ENCODE measurements at regions not wholly inside any gene's neighbourhood (a gene's known extent, or its start where the extent isn't known, plus 50 kb on each side); places are given as distances from the start of the nearest gene placed in this dataset.

DNA sequence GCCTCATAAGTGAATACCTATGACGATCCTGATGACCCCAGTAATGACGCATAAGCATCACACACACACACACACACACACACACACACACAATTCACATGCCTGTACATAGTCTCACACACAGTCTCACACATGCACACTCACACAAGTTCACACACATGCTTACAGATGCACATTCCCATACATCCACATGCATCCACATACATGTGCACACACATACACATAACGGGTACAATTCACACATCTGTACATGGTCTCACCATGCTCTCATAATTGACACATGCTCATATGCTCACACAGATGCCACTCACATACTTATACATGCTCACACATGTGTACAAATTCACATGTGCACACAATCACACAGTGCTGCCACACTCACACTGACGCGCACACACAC lies 105.7 kb upstream of the VSTM2B start:
- Histone ChIP-seq H3K9me2 (ENCODE audit: insufficient read depth) (no peaks in the 10 kb centered on the region), H3K36me3 (ENCODE audit: control insufficient read depth in 1 of 2, insufficient read depth in 2 of 2, low read length in 2 of 2) (no peaks in the 10 kb centered on the region), H3K79me2 (ENCODE audit: insufficient read depth, low read length) (no peaks in the 10 kb centered on the region), H3K4me1 (ENCODE audit: control insufficient read depth in 1 of 2, insufficient read depth in 2 of 2, low read length in 2 of 2) (no peaks in the 10 kb centered on the region), H3K9me3 (ENCODE audit: control insufficient read depth in 1 of 2, insufficient read depth in 1 of 2, low read depth in 1 of 2, low read length in 2 of 2) (no peaks in the 10 kb centered on the region), H2AFZ (ENCODE audit: low read depth, low read length, poor library complexity, severe bottlenecking) (no peak overlapping the region), H3K27me3 (ENCODE audit: insufficient read depth, low read length) (peaks cover 7% of the 10 kb centered on the region; the same call in 1 of the 2 replicates), H4K20me1 (ENCODE audit: insufficient read depth) (no peaks in the 10 kb centered on the region), H3K4me3 (replicated peaks in 1 of 2; ENCODE audit: low read depth in 1 of 2, low read length in 2 of 2) (no peak overlapping the region), H3K9ac (ENCODE audit: low read length) (no peak overlapping the region), H3K4me2 (ENCODE audit: low read length) (no peak overlapping the region), H3K27ac (ENCODE audit: low read depth, low read length) (no peak overlapping the region)
- ChIA-PET POLR2A (no interaction called here), CTCF (no interaction called here), RAD21 (ENCODE audit: low non-redundant PET in 1 of 2, low total read pairs in 2 of 2, uncharacterized antibody in 2 of 2, unreplicated experiment in 2 of 2) (no interaction called here)
- intact Hi-C loops (cut with micrococcal nuclease) = no loop called here
- BruUV-seq (replicated peaks) = no TSS peak
- ATAC-seq (no peak), DNase-seq (ENCODE audit: low read depth, low spot score) (no peak)
- TF ChIP-seq ZFX (IDR thresholded peaks at IDR 0.05) (no peak), EZH2 (IDR thresholded peaks at IDR 0.05) (no peak), SIN3A (IDR thresholded peaks at IDR 0.05; ENCODE audit: low read depth) (no peak), JUND (IDR thresholded peaks at IDR 0.05) (no peak), POLR2A (IDR thresholded peaks at IDR 0.05; ENCODE audit: borderline replicate concordance, extremely low read depth, insufficient read depth, insufficient read length) (no peak), RAD21 (IDR thresholded peaks at IDR 0.05; ENCODE audit: low read depth) (no peak), SRF (IDR thresholded peaks at IDR 0.05; ENCODE audit: low read depth) (no peak), TCF7L2 (IDR thresholded peaks at IDR 0.05; ENCODE audit: borderline replicate concordance, extremely low read depth, insufficient read depth, insufficient read length) (no peak), SP1 (IDR thresholded peaks at IDR 0.05; ENCODE audit: low read depth) (no peak)
- TF ChIP-seq, protein P1, sequence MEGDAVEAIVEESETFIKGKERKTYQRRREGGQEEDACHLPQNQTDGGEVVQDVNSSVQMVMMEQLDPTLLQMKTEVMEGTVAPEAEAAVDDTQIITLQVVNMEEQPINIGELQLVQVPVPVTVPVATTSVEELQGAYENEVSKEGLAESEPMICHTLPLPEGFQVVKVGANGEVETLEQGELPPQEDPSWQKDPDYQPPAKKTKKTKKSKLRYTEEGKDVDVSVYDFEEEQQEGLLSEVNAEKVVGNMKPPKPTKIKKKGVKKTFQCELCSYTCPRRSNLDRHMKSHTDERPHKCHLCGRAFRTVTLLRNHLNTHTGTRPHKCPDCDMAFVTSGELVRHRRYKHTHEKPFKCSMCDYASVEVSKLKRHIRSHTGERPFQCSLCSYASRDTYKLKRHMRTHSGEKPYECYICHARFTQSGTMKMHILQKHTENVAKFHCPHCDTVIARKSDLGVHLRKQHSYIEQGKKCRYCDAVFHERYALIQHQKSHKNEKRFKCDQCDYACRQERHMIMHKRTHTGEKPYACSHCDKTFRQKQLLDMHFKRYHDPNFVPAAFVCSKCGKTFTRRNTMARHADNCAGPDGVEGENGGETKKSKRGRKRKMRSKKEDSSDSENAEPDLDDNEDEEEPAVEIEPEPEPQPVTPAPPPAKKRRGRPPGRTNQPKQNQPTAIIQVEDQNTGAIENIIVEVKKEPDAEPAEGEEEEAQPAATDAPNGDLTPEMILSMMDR (IDR thresholded peaks at IDR 0.05 in 2 of 3, conservative IDR thresholded peaks at IDR 0.05 in 1 of 3; ENCODE audit: borderline replicate concordance in 1 of 3, insufficient read depth in 1 of 3, low read depth in 2 of 3, low read length in 2 of 3) = no peak
- TF ChIP-seq, protein P2, sequence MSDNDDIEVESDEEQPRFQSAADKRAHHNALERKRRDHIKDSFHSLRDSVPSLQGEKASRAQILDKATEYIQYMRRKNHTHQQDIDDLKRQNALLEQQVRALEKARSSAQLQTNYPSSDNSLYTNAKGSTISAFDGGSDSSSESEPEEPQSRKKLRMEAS (IDR thresholded peaks at IDR 0.05) = no peak
